Gastrocnemius medialis (tissue), 4 donors: ENCODE measurements at regions not wholly inside any gene's neighbourhood (a gene's known extent, or its start where the extent isn't known, plus 50 kb on each side); places are given as distances from the start of the nearest gene placed in this dataset.

Experiments used
- CTCF ChIP-seq, 5 experiments: fragments of 450-650 bp in 3 of 5; fragments of 200-600 bp in 2 of 5; sonication (generic) in 2 of 5; IDR thresholded peaks in 4 of 5; conservative IDR thresholded peaks in 1 of 5; 1 replicate in 4 of 5; 2 replicates in 1 of 5; pipeline ENCODE4 v1.5.1; 2016 to 2019; ENCODE audit warnings: antibody characterized with exemption in 5 of 5, mild to moderate bottlenecking in 3 of 5, moderate library complexity in 3 of 5
- POLR2A ChIP-seq, 2 donors: fragments of 450-650 bp; IDR thresholded peaks; one replicate each; pipeline ENCODE4 v1.6.1; 2017; ENCODE audit warnings: antibody characterized with exemption in 2 of 2, mild to moderate bottlenecking in 2 of 2, moderate library complexity in 2 of 2

- TF ChIP-seq CTCF (IDR thresholded peaks at IDR 0.05 in 4 of 5, conservative IDR thresholded peaks at IDR 0.05 in 1 of 5): no peak
- no peak for TF ChIP-seq POLR2A (IDR thresholded peaks at IDR 0.05)
Observed at GRCh38 chr3:16064642-16065414, 109.7 kb upstream of the GALNT15 start.
